ENCODE measurements at regions not wholly inside any gene's neighbourhood (a gene's known extent, or its start where the extent isn't known, plus 50 kb on each side); places are given as distances from the start of the nearest gene placed in this dataset.

GRCh38 chr13:75194717-75195462 is 287.1 kb downstream of the TBC1D4 start:
- Histone ChIP-seq H3K79me2 (ENCODE audit: insufficient read depth, low read length) (no peaks in the 10 kb centered on the region), H3K27ac (ENCODE audit: low read depth in 1 of 2, low read length in 2 of 2) (no peak overlapping the region), H3K27me3 (ENCODE audit: control insufficient read depth in 2 of 2, insufficient read depth in 2 of 2, low read length in 2 of 2) (no peaks in the 10 kb centered on the region), H3K9me3 (replicated peaks in 1 of 2; ENCODE audit: control insufficient read depth in 1 of 2, insufficient read depth in 1 of 2, low read length in 2 of 2) (no peaks in the 10 kb centered on the region), H3K9ac (ENCODE audit: insufficient read depth, low read length, poor library complexity, severe bottlenecking) (no peak overlapping the region), H3K4me3 (replicated peaks in 1 of 3; ENCODE audit: low read depth in 2 of 3, low read length in 3 of 3) (no peak overlapping the region), H3K4me1 (ENCODE audit: control insufficient read depth in 1 of 2, insufficient read depth in 2 of 2, low read length in 2 of 2) (no peaks in the 10 kb centered on the region), H2AFZ (ENCODE audit: insufficient read depth, low read depth, low read length, poor library complexity, severe bottlenecking) (no peak overlapping the region), H3K36me3 (replicated peaks in 1 of 2; ENCODE audit: control insufficient read depth in 1 of 2, insufficient read depth in 2 of 2, low read length in 2 of 2) (no peaks in the 10 kb centered on the region), H4K20me1 (ENCODE audit: insufficient read depth, low read length) (no peaks in the 10 kb centered on the region), H3K4me2 (replicated peaks; ENCODE audit: extremely low read depth, low read length, poor library complexity, severe bottlenecking) (no peak overlapping the region)
- WGBS (ENCODE audit: insufficient coverage) = no CpG with 5 or more reads among the region's 5 CpGs
- H3K4me1 Mint-ChIP-seq = no peaks in the 10 kb centered on the region
- no peaks in the 10 kb centered on the region for H3K27me3 Mint-ChIP-seq (ENCODE audit: low read depth in 3 of 3)
- H3K9me3 Mint-ChIP-seq = peaks cover 0 to 8% (median 0%) of the 10 kb centered on the region in 7 donors
- no peak overlapping the region for H3K27ac Mint-ChIP-seq
- intact Hi-C loops (cut with micrococcal nuclease) = no loop called here
- no peak for DNase-seq
- no peak for TF ChIP-seq CTCF (IDR thresholded peaks at IDR 0.05)
- no peak overlapping the region for H3K4me3 Mint-ChIP-seq
- H3K36me3 Mint-ChIP-seq = no peaks in the 10 kb centered on the region

GRCh38 chr13:75186379-75186778 is 295.6 kb downstream of the TBC1D4 start:
- no peak overlapping the region for H3K4me3 ChIP-seq (replicated peaks in 1 of 3; ENCODE audit: low read depth in 2 of 3, low read length in 3 of 3)
- no peak overlapping the region for H3K4me2 ChIP-seq (replicated peaks; ENCODE audit: extremely low read depth, low read length, poor library complexity, severe bottlenecking)
- H3K27ac Mint-ChIP-seq = no peak overlapping the region
- peaks cover 10 to 20% of the 10 kb centered on the region in 2 donors for H3K9me3 ChIP-seq (replicated peaks in 1 of 2; ENCODE audit: control insufficient read depth in 1 of 2, insufficient read depth in 1 of 2, low read length in 2 of 2)
- intact Hi-C loops (cut with micrococcal nuclease) = no loop called here
- H4K20me1 ChIP-seq (ENCODE audit: insufficient read depth, low read length) = no peaks in the 10 kb centered on the region
- no peak overlapping the region for H3K4me3 Mint-ChIP-seq
- WGBS (ENCODE audit: insufficient coverage) = 84% methylated on average over 2 of the region's 2 CpGs
- no peaks in the 10 kb centered on the region for H3K27me3 Mint-ChIP-seq (ENCODE audit: low read depth in 3 of 3)
- no peaks in the 10 kb centered on the region for H3K79me2 ChIP-seq (ENCODE audit: insufficient read depth, low read length)
- no peak for DNase-seq
- no peaks in the 10 kb centered on the region for H3K36me3 Mint-ChIP-seq
- H3K27me3 ChIP-seq (ENCODE audit: control insufficient read depth in 2 of 2, insufficient read depth in 2 of 2, low read length in 2 of 2) = no peaks in the 10 kb centered on the region
- no peaks in the 10 kb centered on the region for H3K4me1 ChIP-seq (ENCODE audit: control insufficient read depth in 1 of 2, insufficient read depth in 2 of 2, low read length in 2 of 2)
- H3K27ac ChIP-seq (ENCODE audit: low read depth in 1 of 2, low read length in 2 of 2) = no peak overlapping the region
- H3K9me3 Mint-ChIP-seq = peaks cover 12 to 34% (median 19%) of the 10 kb centered on the region in 7 donors
- H2AFZ ChIP-seq (ENCODE audit: insufficient read depth, low read depth, low read length, poor library complexity, severe bottlenecking) = no peak overlapping the region
- H3K4me1 Mint-ChIP-seq = no peaks in the 10 kb centered on the region
- H3K9ac ChIP-seq (ENCODE audit: insufficient read depth, low read length, poor library complexity, severe bottlenecking) = no peak overlapping the region
- TF ChIP-seq CTCF (IDR thresholded peaks at IDR 0.05) = no peak
- H3K36me3 ChIP-seq (replicated peaks in 1 of 2; ENCODE audit: control insufficient read depth in 1 of 2, insufficient read depth in 2 of 2, low read length in 2 of 2) = no peaks in the 10 kb centered on the region

Measured in CD14-positive monocyte (primary cell).